ENCODE measurements at regions not wholly inside any gene's neighbourhood (a gene's known extent, or its start where the extent isn't known, plus 50 kb on each side); places are given as distances from the start of the nearest gene placed in this dataset.
"Not testable (repeated sequence)": the region's sequence is repeated elsewhere in the genome, so short reads cannot be mapped to it uniquely, and the experiment has no call there.

GRCh38 chrX:44785652-44786051 lies 58.2 kb upstream of the DUSP21 start:
- Histone ChIP-seq H3K9me3 (no peaks in the 10 kb centered on the region), H3K4me3 (no peak overlapping the region), H3K4me1 (no peaks in the 10 kb centered on the region), H3K36me3 (no peaks in the 10 kb centered on the region), H3K27me3 (no peaks in the 10 kb centered on the region), H3K27ac (no peak overlapping the region)
- ATAC-seq, result no peak
- DNase-seq, result no peak
- intact Hi-C loops (cut with DNase I), result no loop called here
- TF ChIP-seq CTCF (IDR thresholded peaks at IDR 0.05) (no peak), POLR2A (IDR thresholded peaks at IDR 0.05) (no peak)
- 56% methylated on average over 5 of the region's 5 CpGs for WGBS (ENCODE audit: insufficient coverage, low coverage, low lambda C conversion rate, missing lambda C conversion rate)

- intact Hi-C loops (cut with DNase I), result no loop called here
- WGBS (ENCODE audit: insufficient coverage, low coverage, low lambda C conversion rate, missing lambda C conversion rate), result 27% methylated on average over 2 of the region's 2 CpGs
- TF ChIP-seq CTCF (IDR thresholded peaks at IDR 0.05) (no peak), POLR2A (IDR thresholded peaks at IDR 0.05) (no peak)
- H3K36me3 ChIP-seq, result no peaks in the 10 kb centered on the region
- H3K4me1 ChIP-seq, result no peaks in the 10 kb centered on the region
- DNase-seq (no peak), ATAC-seq (no peak)
- H3K27ac ChIP-seq, result no peak overlapping the region
- no peak overlapping the region for H3K4me3 ChIP-seq
- no peaks in the 10 kb centered on the region for H3K27me3 ChIP-seq
- no peaks in the 10 kb centered on the region for H3K9me3 ChIP-seq
Observed at GRCh38 chrX:44784241-44784640, 59.6 kb upstream of the DUSP21 start.

- TF ChIP-seq POLR2A (IDR thresholded peaks at IDR 0.05), result no peak
- TF ChIP-seq CTCF (IDR thresholded peaks at IDR 0.05), result no peak
- H3K27me3 ChIP-seq, result no peaks in the 10 kb centered on the region
- H3K36me3 ChIP-seq, result no peaks in the 10 kb centered on the region
- intact Hi-C loops (cut with DNase I), result no loop called here
- H3K27ac ChIP-seq, result no peak overlapping the region
- no peaks in the 10 kb centered on the region for H3K9me3 ChIP-seq
- DNase-seq, result no peak
- ATAC-seq, result no peak
- 79% methylated on average over 4 of the region's 7 CpGs for WGBS (ENCODE audit: insufficient coverage, low coverage, low lambda C conversion rate, missing lambda C conversion rate)
- H3K4me3 ChIP-seq, result no peak overlapping the region
- H3K4me1 ChIP-seq, result no peaks in the 10 kb centered on the region
Observed at GRCh38 chrX:44778254-44778653, 65.6 kb upstream of the DUSP21 start.

GRCh38 chrX:44775726-44776125 lies 68.1 kb upstream of the DUSP21 start:
- TF ChIP-seq POLR2A (IDR thresholded peaks at IDR 0.05) (no peak), CTCF (IDR thresholded peaks at IDR 0.05) (no peak)
- Histone ChIP-seq H3K27ac (no peak overlapping the region), H3K4me3 (no peak overlapping the region), H3K4me1 (no peaks in the 10 kb centered on the region), H3K9me3 (no peaks in the 10 kb centered on the region), H3K27me3 (no peaks in the 10 kb centered on the region), H3K36me3 (no peaks in the 10 kb centered on the region)
- no peak for DNase-seq
- ATAC-seq, result no peak
- intact Hi-C loops (cut with DNase I), result no loop called here
- 87% methylated on average over 6 of the region's 6 CpGs for WGBS (ENCODE audit: insufficient coverage, low coverage, low lambda C conversion rate, missing lambda C conversion rate)

- H3K4me1 ChIP-seq; H3K36me3 ChIP-seq; H3K27ac ChIP-seq; H3K27me3 ChIP-seq; H3K9me3 ChIP-seq; DNase-seq; H3K4me3 ChIP-seq; ATAC-seq; intact Hi-C loops (cut with DNase I): not testable (repeated sequence)
- 52% methylated on average over 10 of the region's 10 CpGs for WGBS (ENCODE audit: insufficient coverage, low coverage, low lambda C conversion rate, missing lambda C conversion rate)
Observed at GRCh38 chrX:44774066-44774465, 69.8 kb upstream of the DUSP21 start.
